GM21723 (cell line): ENCODE measurements at regions not wholly inside any gene's neighbourhood (a gene's known extent, or its start where the extent isn't known, plus 50 kb on each side); places are given as distances from the start of the nearest gene placed in this dataset.
"Not testable (repeated sequence)": the region's sequence is repeated elsewhere in the genome, so short reads cannot be mapped to it uniquely, and the experiment has no call there.

ENCODE experiments used
- ATAC-seq: cut with Tn5 transposase; IDR thresholded peaks from one replicate; pipeline ENCODE4 v1.9.1; 2021; ENCODE audit warnings: mild to moderate bottlenecking, moderate library complexity; ENCODE audit not compliant: unreplicated experiment

GRCh38 chr7:34330308-34330707 lies 327.7 kb upstream of the NPSR1 start:
- ATAC-seq = no peak

GRCh38 chr7:34331102-34331501 lies 326.9 kb upstream of the NPSR1 start:
- ATAC-seq = no peak

- no peak for ATAC-seq
These were observed 326.0 kb upstream of the NPSR1 start for GRCh38 chr7:34332006-34332405.

GRCh38 chr7:34333184-34333583 lies 324.8 kb upstream of the NPSR1 start:
- no peak for ATAC-seq

GRCh38 chr7:34333925-34334324 lies 324.1 kb upstream of the NPSR1 start:
- no peak for ATAC-seq

GRCh38 chr7:34337163-34337562 lies 320.9 kb upstream of the NPSR1 start:
- ATAC-seq = no peak

- no peak for ATAC-seq
These were observed 319.0 kb upstream of the NPSR1 start for GRCh38 chr7:34338961-34339526.

GRCh38 chr7:34341326-34341725 lies 316.7 kb upstream of the NPSR1 start:
- no peak for ATAC-seq

- ATAC-seq = no peak
These were observed 315.6 kb upstream of the NPSR1 start for GRCh38 chr7:34342387-34342786.

GRCh38 chr7:34343667-34344066 lies 314.4 kb upstream of the NPSR1 start:
- ATAC-seq = no peak

- no peak for ATAC-seq
These were observed 304.0 kb upstream of the NPSR1 start for GRCh38 chr7:34354011-34354410.

GRCh38 chr7:34354899-34355298 lies 303.1 kb upstream of the NPSR1 start:
- ATAC-seq = no peak

- no peak for ATAC-seq
These were observed 300.9 kb upstream of the NPSR1 start for GRCh38 chr7:34357068-34357467.

- no peak for ATAC-seq
These were observed 300.1 kb upstream of the NPSR1 start for GRCh38 chr7:34357946-34358345.

GRCh38 chr7:34358578-34358977 lies 299.4 kb upstream of the NPSR1 start:
- not testable (repeated sequence) for ATAC-seq

GRCh38 chr7:34361663-34362250 lies 296.3 kb upstream of the NPSR1 start:
- ATAC-seq = no peak

- no peak for ATAC-seq
These were observed 295.4 kb upstream of the NPSR1 start for GRCh38 chr7:34362621-34363020.

GRCh38 chr7:34364130-34364529 lies 293.9 kb upstream of the NPSR1 start:
- ATAC-seq = no peak

GRCh38 chr7:34365011-34365410 lies 293.0 kb upstream of the NPSR1 start:
- no peak for ATAC-seq

- no peak for ATAC-seq
These were observed 292.4 kb upstream of the NPSR1 start for GRCh38 chr7:34365611-34366010.

- ATAC-seq = no peak
These were observed 286.1 kb upstream of the NPSR1 start for GRCh38 chr7:34371922-34372321.

GRCh38 chr7:34373940-34374339 lies 284.1 kb upstream of the NPSR1 start:
- ATAC-seq = no peak
